H54 (cell line): ENCODE measurements at regions not wholly inside any gene's neighbourhood (a gene's known extent, or its start where the extent isn't known, plus 50 kb on each side); places are given as distances from the start of the nearest gene placed in this dataset.

ENCODE experiments used
- DNase-seq: peaks from one replicate; pipeline ENCODE4 v3.0.0; 2011; ENCODE audit warnings: low spot score, mixed read lengths; ENCODE audit not compliant: insufficient read length
- FAIRE-seq: peaks from 3 replicates; lab custom pipeline; 2011; peaks lifted over from hg19 to GRCh38; lab: Jason Lieb, UNC
- POLR2A ChIP-seq: IDR thresholded peaks from 2 replicates; pipeline ENCODE4 v1.6.1; 2011; ENCODE audit warnings: low read depth, mild to moderate bottlenecking, low read length

GRCh38 chr7:96430356-96430755 is 108.5 kb upstream of the SLC25A13 start:
- no peak for DNase-seq
- no peak for FAIRE-seq
- TF ChIP-seq POLR2A: no peak

DNA sequence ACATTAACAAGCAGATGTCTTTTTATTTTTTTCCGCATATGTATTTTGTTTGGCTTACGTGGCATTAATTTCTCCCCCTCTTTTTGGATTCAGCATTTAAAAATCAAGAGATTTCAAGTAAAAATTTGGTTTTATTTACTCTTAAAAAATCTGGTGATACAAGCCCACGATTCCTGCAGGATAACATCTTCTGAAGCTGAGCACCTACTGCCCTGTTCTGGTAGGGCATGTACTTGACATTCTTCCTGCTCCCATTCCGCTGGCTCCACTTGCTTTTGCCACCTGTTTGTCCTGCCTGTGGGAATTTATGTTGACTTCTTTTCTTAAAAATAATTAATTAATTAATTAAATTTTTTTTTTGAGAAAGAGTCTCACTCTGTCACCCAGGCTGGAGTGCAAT is 105.2 kb upstream of the SLC25A13 start:
- no peak for DNase-seq
- TF ChIP-seq POLR2A: no peak
- FAIRE-seq: no peak

DNA sequence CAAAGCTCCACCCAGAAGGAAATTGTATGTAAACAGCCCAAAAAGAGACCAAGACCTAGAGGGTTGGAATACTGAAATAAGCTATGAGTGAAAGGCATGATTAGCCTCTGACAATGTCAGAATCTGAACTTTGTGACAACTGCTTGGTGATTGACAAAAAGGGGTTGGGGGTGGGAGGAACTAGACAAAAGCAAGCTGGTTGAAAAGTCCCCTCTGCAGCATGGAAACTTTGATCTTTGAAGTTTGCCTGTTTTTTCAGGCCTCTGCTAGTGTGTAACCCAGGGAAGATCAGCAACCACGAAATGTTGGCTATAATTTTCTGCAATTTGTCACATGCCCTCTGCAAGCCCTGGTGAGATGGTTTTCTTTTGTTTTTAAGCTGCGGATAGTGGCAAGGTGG is 104.8 kb upstream of the SLC25A13 start:
- FAIRE-seq (no peak), DNase-seq (no peak)
- no peak for TF ChIP-seq POLR2A

GRCh38 chr7:96426027-96426426 is 104.1 kb upstream of the SLC25A13 start:
- FAIRE-seq (no peak), DNase-seq (no peak)
- no peak for TF ChIP-seq POLR2A

GRCh38 chr7:96424411-96424810 is 102.5 kb upstream of the SLC25A13 start:
- no peak for FAIRE-seq

GRCh38 chr7:96422388-96422787 is 100.5 kb upstream of the SLC25A13 start:
- no peak for TF ChIP-seq POLR2A
- DNase-seq (no peak), FAIRE-seq (no peak)

More at GRCh38 chr7:96424411-96424810, 102.5 kb upstream of the SLC25A13 start:
- no peak for TF ChIP-seq POLR2A
- DNase-seq: no peak

- no peak for TF ChIP-seq POLR2A
- FAIRE-seq: no peak
- no peak for DNase-seq
Measured at GRCh38 chr7:96418581-96418980, 96.7 kb upstream of the SLC25A13 start.

DNA sequence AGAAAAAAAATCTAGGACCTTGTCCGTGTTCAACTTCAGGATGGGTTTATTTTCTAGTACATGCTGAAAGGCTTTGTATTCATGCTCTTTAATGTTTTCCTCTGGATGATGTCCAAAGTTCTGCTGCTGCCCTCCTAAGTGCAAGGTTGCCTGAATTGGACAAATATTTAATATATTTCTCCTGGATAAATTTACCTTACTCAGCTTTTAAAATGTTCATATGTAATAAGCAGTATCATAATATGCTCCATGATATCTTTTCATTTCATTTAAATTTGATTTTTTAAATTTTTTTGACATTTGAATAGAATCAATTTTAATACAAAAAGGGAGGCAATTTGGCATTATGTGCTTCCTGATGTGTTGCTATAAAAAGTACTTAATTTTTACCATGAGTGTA is 95.9 kb upstream of the SLC25A13 start:
- DNase-seq (no peak), FAIRE-seq (no peak)
- TF ChIP-seq POLR2A: no peak

DNA sequence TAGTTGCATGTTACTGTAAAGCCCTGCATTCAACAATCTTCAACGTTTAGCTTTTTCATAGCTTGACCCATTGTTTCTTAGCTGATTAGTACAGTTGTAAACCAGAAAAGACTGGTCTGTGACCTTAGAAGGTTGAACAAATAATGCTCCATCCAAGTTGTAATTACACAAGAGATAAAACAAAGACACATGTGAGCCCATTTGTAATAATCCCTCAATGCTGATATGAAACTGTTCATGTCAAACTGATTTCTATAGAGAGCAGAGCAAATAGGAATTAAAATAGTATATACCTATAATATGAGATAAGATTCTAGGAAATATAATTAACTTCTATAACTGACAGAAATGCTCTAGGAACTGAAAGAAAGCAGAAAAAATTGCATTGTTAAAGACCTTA is 94.7 kb upstream of the SLC25A13 start:
- FAIRE-seq (no peak), DNase-seq (no peak)
- TF ChIP-seq POLR2A: no peak

- FAIRE-seq (no peak), DNase-seq (no peak)
- TF ChIP-seq POLR2A: no peak
Measured at GRCh38 chr7:96416116-96416515, 94.2 kb upstream of the SLC25A13 start.

DNA sequence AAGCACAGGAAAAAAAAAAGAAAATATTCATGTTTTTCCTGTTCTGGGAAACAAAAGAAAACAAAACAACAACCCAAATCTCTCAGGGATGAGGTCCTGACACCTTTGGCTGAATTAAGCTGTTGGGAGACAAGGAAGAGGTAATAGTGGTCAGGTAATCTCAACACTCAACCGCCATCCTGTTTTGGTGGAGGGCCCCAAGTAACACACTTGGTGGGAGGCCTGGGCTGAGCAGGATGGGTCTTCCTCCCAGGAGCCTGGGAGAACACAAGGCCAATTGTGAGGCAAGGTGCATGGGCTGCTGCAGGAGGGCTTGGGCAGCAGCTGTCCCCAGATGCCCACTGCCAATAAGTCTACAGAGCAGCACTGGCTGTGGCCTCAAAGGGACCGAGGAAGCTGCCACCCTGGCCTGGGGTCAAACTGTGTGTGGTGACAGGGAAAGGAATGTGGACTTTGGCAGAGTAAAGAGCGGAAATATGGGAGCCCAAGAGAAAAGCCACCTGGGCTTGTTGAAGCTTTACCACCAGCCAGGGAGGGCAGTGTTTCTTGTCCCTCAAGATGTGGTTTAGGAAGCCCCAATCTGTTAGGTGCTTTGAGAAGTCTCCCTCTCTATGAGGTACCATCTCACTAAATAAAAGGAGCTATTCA is 93.5 kb upstream of the SLC25A13 start:
- no peak for TF ChIP-seq POLR2A
- FAIRE-seq: no peak
- DNase-seq: no peak

- DNase-seq: no peak
- FAIRE-seq: peak; percentile 70
- TF ChIP-seq POLR2A: no peak
Measured at GRCh38 chr7:96414931-96415292, 93.0 kb upstream of the SLC25A13 start.

GRCh38 chr7:96410126-96410839 is 88.4 kb upstream of the SLC25A13 start:
- no peak for DNase-seq
- FAIRE-seq: no peak
- TF ChIP-seq POLR2A: no peak

- DNase-seq: no peak
- no peak for FAIRE-seq
- TF ChIP-seq POLR2A: no peak
Measured at GRCh38 chr7:96408881-96409280, 87.0 kb upstream of the SLC25A13 start.

- FAIRE-seq (no peak), DNase-seq (no peak)
- TF ChIP-seq POLR2A: no peak
Measured at GRCh38 chr7:96407427-96407826, 85.5 kb upstream of the SLC25A13 start.

DNA sequence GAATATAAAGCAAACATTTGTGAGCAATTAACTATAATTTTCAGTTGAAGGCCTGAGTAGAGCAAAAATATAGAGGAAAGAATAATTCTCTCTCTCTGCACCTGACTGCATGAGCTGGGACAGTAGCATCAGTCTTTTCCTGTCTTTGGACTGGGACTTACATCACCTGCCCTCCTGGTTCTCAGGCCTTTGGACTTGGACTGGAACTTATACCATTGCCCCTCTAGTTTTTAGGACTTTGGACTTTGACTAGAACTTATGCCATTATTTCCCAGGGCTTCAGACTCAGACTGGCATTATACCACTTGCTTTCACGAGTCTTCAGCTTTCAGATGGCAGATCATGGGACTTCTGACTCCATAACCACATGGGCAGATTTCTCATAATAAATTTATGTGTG is 81.0 kb upstream of the SLC25A13 start:
- TF ChIP-seq POLR2A: no peak
- DNase-seq (no peak), FAIRE-seq (no peak)
